GM23248 (cell line): ENCODE measurements at regions not wholly inside any gene's neighbourhood (a gene's known extent, or its start where the extent isn't known, plus 50 kb on each side); places are given as distances from the start of the nearest gene placed in this dataset.

Experiments used
- EZH2 ChIP-seq: fragments of 200-600 bp; sonication (generic); IDR thresholded peaks from 2 replicates; pipeline ENCODE4 v1.6.1; 2018; ENCODE audit warnings: antibody characterized with exemption, mild to moderate bottlenecking; ENCODE audit not compliant: insufficient read depth, poor library complexity, severe bottlenecking
- EZH2phosphoT487 ChIP-seq: fragments of 200-600 bp; sonication (generic); IDR thresholded peaks from 2 replicates; pipeline ENCODE4 v1.6.1; 2018; ENCODE audit warnings: antibody characterized with exemption, moderate library complexity, mild to moderate bottlenecking, low read depth; ENCODE audit not compliant: insufficient read depth

- TF ChIP-seq EZH2: no peak
- TF ChIP-seq EZH2phosphoT487: no peak
Measured at GRCh38 chr13:108121406-108121805, 93.9 kb downstream of the LIG4 start.
